ENCODE measurements at regions not wholly inside any gene's neighbourhood (a gene's known extent, or its start where the extent isn't known, plus 50 kb on each side); places are given as distances from the start of the nearest gene placed in this dataset.
"Not testable (repeated sequence)": the region's sequence is repeated elsewhere in the genome, so short reads cannot be mapped to it uniquely, and the experiment has no call there.

GRCh38 chr7:132029369-132030085, 473.1 kb upstream of the PODXL start:
- DNase-seq: no peak

- no peak for DNase-seq
Observed at GRCh38 chr7:132028144-132028920, 471.9 kb upstream of the PODXL start.

- no peak for DNase-seq
Observed at GRCh38 chr7:132024290-132024689, 467.9 kb upstream of the PODXL start.

GRCh38 chr7:132023466-132023865, 467.0 kb upstream of the PODXL start:
- no peak for DNase-seq

GRCh38 chr7:132022188-132022587, 465.8 kb upstream of the PODXL start:
- no peak for DNase-seq

- DNase-seq: no peak
Observed at GRCh38 chr7:132019703-132020102, 463.3 kb upstream of the PODXL start.

- no peak for DNase-seq
Observed at GRCh38 chr7:132009778-132010177, 453.4 kb upstream of the PODXL start.

- no peak for DNase-seq
Observed at GRCh38 chr7:132004529-132004928, 448.1 kb upstream of the PODXL start.

- DNase-seq: no peak
Observed at GRCh38 chr7:132002343-132002968, 446.0 kb upstream of the PODXL start.

GRCh38 chr7:132001146-132001545, 444.7 kb upstream of the PODXL start:
- no peak for DNase-seq

GRCh38 chr7:131999193-131999592, 442.8 kb upstream of the PODXL start:
- DNase-seq: no peak

- no peak for DNase-seq
Observed at GRCh38 chr7:131995324-131995723, 438.9 kb upstream of the PODXL start.

- not testable (repeated sequence) for DNase-seq
Observed at GRCh38 chr7:131981069-131981468, 424.6 kb upstream of the PODXL start.

GRCh38 chr7:131978118-131978517, 421.7 kb upstream of the PODXL start:
- DNase-seq: not testable (repeated sequence)

- no peak for DNase-seq
Observed at GRCh38 chr7:131976411-131976810, 420.0 kb upstream of the PODXL start.

GRCh38 chr7:131974671-131975070, 418.2 kb upstream of the PODXL start:
- no peak for DNase-seq

GRCh38 chr7:131972251-131972650, 415.8 kb upstream of the PODXL start:
- DNase-seq: no peak

- DNase-seq: no peak
Observed at GRCh38 chr7:131970602-131971001, 414.2 kb upstream of the PODXL start.

- no peak for DNase-seq
Observed at GRCh38 chr7:131969560-131969959, 413.1 kb upstream of the PODXL start.

GRCh38 chr7:131967216-131967730, 410.8 kb upstream of the PODXL start:
- DNase-seq: no peak

- no peak for DNase-seq
Observed at GRCh38 chr7:131964203-131964602, 407.8 kb upstream of the PODXL start.

GRCh38 chr7:131961054-131961680, 404.7 kb upstream of the PODXL start:
- DNase-seq: no peak

- no peak for DNase-seq
Observed at GRCh38 chr7:131959106-131959812, 402.8 kb upstream of the PODXL start.

All from NCI-H2227 treated with DMSO at 0.1 percent for 48 hours (cell line).